ENCODE measurements at regions not wholly inside any gene's neighbourhood (a gene's known extent, or its start where the extent isn't known, plus 50 kb on each side); places are given as distances from the start of the nearest gene placed in this dataset.
"Not testable (repeated sequence)": the region's sequence is repeated elsewhere in the genome, so short reads cannot be mapped to it uniquely, and the experiment has no call there.

GRCh38 chr15:83335542-83335941 is 51.1 kb upstream of the BNC1 start:
- H3K4me1 ChIP-seq (ENCODE audit: insufficient read depth); DNase-seq (ENCODE audit: low spot score); H3K4me3 ChIP-seq; H3K9me3 ChIP-seq (ENCODE audit: low read depth); H3K36me3 ChIP-seq (replicated peaks; ENCODE audit: insufficient read depth, low read depth); H3K27ac ChIP-seq; H2AFZ ChIP-seq; H3K79me2 ChIP-seq; H4K20me1 ChIP-seq (ENCODE audit: insufficient read depth, poor library complexity, severe bottlenecking); H3K4me2 ChIP-seq; H3K27me3 ChIP-seq; H3K9me2 ChIP-seq (replicated peaks; ENCODE audit: insufficient read depth): not testable (repeated sequence)
- 88% methylated on average over 1 of the region's 1 CpG for WGBS (ENCODE audit: low lambda C conversion rate, missing lambda C conversion rate)

GRCh38 chr15:83339396-83339795 is 54.9 kb upstream of the BNC1 start:
- Histone ChIP-seq H3K9me2 (replicated peaks; ENCODE audit: insufficient read depth) (no peaks in the 10 kb centered on the region), H3K4me3 (no peak overlapping the region), H4K20me1 (ENCODE audit: insufficient read depth, poor library complexity, severe bottlenecking) (no peaks in the 10 kb centered on the region), H3K27ac (no peak overlapping the region), H3K4me1 (ENCODE audit: insufficient read depth) (no peaks in the 10 kb centered on the region), H3K79me2 (no peaks in the 10 kb centered on the region), H3K36me3 (replicated peaks; ENCODE audit: insufficient read depth, low read depth) (no peaks in the 10 kb centered on the region), H3K4me2 (no peak overlapping the region), H2AFZ (no peak overlapping the region), H3K27me3 (no peaks in the 10 kb centered on the region), H3K9me3 (ENCODE audit: low read depth) (no peaks in the 10 kb centered on the region)
- whole genome bisulfite sequencing (ENCODE audit: low lambda C conversion rate, missing lambda C conversion rate) = 73% methylated on average over 5 of the region's 5 CpGs
- TF ChIP-seq EZH2 (IDR thresholded peaks at IDR 0.05; ENCODE audit: borderline replicate concordance) (no peak), EZH2phosphoT487 (IDR thresholded peaks at IDR 0.05; ENCODE audit: low read depth, severe bottlenecking, unreplicated experiment) (no peak)
- TF ChIP-seq, protein P1, sequence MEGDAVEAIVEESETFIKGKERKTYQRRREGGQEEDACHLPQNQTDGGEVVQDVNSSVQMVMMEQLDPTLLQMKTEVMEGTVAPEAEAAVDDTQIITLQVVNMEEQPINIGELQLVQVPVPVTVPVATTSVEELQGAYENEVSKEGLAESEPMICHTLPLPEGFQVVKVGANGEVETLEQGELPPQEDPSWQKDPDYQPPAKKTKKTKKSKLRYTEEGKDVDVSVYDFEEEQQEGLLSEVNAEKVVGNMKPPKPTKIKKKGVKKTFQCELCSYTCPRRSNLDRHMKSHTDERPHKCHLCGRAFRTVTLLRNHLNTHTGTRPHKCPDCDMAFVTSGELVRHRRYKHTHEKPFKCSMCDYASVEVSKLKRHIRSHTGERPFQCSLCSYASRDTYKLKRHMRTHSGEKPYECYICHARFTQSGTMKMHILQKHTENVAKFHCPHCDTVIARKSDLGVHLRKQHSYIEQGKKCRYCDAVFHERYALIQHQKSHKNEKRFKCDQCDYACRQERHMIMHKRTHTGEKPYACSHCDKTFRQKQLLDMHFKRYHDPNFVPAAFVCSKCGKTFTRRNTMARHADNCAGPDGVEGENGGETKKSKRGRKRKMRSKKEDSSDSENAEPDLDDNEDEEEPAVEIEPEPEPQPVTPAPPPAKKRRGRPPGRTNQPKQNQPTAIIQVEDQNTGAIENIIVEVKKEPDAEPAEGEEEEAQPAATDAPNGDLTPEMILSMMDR (IDR thresholded peaks at IDR 0.05; ENCODE audit: poor library complexity) = no peak
- no peak for DNase-seq (ENCODE audit: low spot score)

- no peaks in the 10 kb centered on the region for H3K79me2 ChIP-seq
- H3K36me3 ChIP-seq (replicated peaks; ENCODE audit: insufficient read depth, low read depth) = no peaks in the 10 kb centered on the region
- no peak overlapping the region for H3K4me3 ChIP-seq
- H3K4me1 ChIP-seq (ENCODE audit: insufficient read depth) = no peaks in the 10 kb centered on the region
- TF ChIP-seq EZH2phosphoT487 (IDR thresholded peaks at IDR 0.05; ENCODE audit: low read depth, severe bottlenecking, unreplicated experiment) (no peak), EZH2 (IDR thresholded peaks at IDR 0.05; ENCODE audit: borderline replicate concordance) (no peak)
- TF ChIP-seq, protein P1 (IDR thresholded peaks at IDR 0.05; ENCODE audit: poor library complexity) = no peak
- no peaks in the 10 kb centered on the region for H4K20me1 ChIP-seq (ENCODE audit: insufficient read depth, poor library complexity, severe bottlenecking)
- H3K27me3 ChIP-seq = no peaks in the 10 kb centered on the region
- no peak overlapping the region for H3K4me2 ChIP-seq
- no peaks in the 10 kb centered on the region for H3K9me2 ChIP-seq (replicated peaks; ENCODE audit: insufficient read depth)
- no peak overlapping the region for H2AFZ ChIP-seq
- H3K27ac ChIP-seq = no peak overlapping the region
- WGBS (ENCODE audit: low lambda C conversion rate, missing lambda C conversion rate) = 82% methylated on average over 1 of the region's 1 CpG
- DNase-seq (ENCODE audit: low spot score) = no peak
- no peaks in the 10 kb centered on the region for H3K9me3 ChIP-seq (ENCODE audit: low read depth)
These were observed 55.6 kb upstream of the BNC1 start for GRCh38 chr15:83340087-83340486.

DNA sequence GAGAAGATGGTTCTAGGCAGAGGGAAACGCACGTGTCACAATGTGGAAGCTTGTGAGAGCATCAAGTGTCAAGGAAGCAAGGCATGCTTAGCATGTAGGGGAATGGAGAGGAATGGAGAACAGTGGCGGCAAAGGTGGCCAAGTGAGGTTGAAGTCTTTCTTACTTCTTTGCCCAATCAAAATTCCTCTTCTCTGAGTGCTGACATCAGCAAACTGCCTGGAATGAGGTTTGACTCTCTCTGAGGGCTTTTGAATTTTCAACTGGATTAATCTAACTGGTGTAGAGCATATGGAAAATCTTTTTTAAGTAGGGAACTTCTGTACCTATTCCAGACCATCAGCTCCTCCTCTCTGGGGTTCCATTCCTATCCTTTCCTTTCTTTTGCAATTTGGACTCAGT is 61.9 kb upstream of the BNC1 start:
- H3K9me2 ChIP-seq (replicated peaks; ENCODE audit: insufficient read depth) = no peaks in the 10 kb centered on the region
- no peak overlapping the region for H3K27ac ChIP-seq
- H3K4me1 ChIP-seq (ENCODE audit: insufficient read depth) = no peaks in the 10 kb centered on the region
- H3K4me3 ChIP-seq = no peak overlapping the region
- no peak overlapping the region for H2AFZ ChIP-seq
- no peaks in the 10 kb centered on the region for H3K36me3 ChIP-seq (replicated peaks; ENCODE audit: insufficient read depth, low read depth)
- H3K79me2 ChIP-seq = no peaks in the 10 kb centered on the region
- no peaks in the 10 kb centered on the region for H3K27me3 ChIP-seq
- WGBS (ENCODE audit: low lambda C conversion rate, missing lambda C conversion rate) = 76% methylated on average over 3 of the region's 3 CpGs
- H3K4me2 ChIP-seq = no peak overlapping the region
- no peaks in the 10 kb centered on the region for H3K9me3 ChIP-seq (ENCODE audit: low read depth)
- no peaks in the 10 kb centered on the region for H4K20me1 ChIP-seq (ENCODE audit: insufficient read depth, poor library complexity, severe bottlenecking)
- TF ChIP-seq, protein P1 (IDR thresholded peaks at IDR 0.05; ENCODE audit: poor library complexity) = no peak
- no peak for TF ChIP-seq EZH2 (IDR thresholded peaks at IDR 0.05; ENCODE audit: borderline replicate concordance)
- TF ChIP-seq EZH2phosphoT487 (IDR thresholded peaks at IDR 0.05; ENCODE audit: low read depth, severe bottlenecking, unreplicated experiment) = no peak
- no peak for DNase-seq (ENCODE audit: low spot score)
